HepG2 (cell line): ENCODE measurements at regions not wholly inside any gene's neighbourhood (a gene's known extent, or its start where the extent isn't known, plus 50 kb on each side); places are given as distances from the start of the nearest gene placed in this dataset.
A peak's percentile ranks its signal among the peaks of the same experiment; 100 is the strongest.

Experiments
- AKAP8 ChIP-seq: sonication (generic); formaldehyde crosslinking; IDR thresholded peaks from 2 replicates; pipeline ENCODE4 v1.5.1; 2020; ENCODE audit warnings: mild to moderate bottlenecking, missing genetic modification reagents
- CBX5 ChIP-seq: sonication (generic); formaldehyde crosslinking; IDR thresholded peaks from 2 replicates; pipeline ENCODE4 v1.4.0; 2020; ENCODE audit warnings: missing genetic modification reagents, borderline replicate concordance
- FOXA1 ChIP-seq, 2 experiments: fragments of 450-650 bp in 1 of 2; sonication (generic) in 1 of 2; formaldehyde crosslinking in 1 of 2; IDR thresholded peaks; 2 replicates each; pipeline versions ENCODE4 v1.4.0 to v1.6.1; 2016 to 2020; ENCODE audit warnings: missing genetic modification reagents in 1 of 2
- HMG20B ChIP-seq: conservative IDR thresholded peaks from 2 replicates; pipeline ENCODE4 v1.6.1; 2016; ENCODE audit warnings: missing genetic modification reagents, missing compliant biosample characterization
- HNF4A ChIP-seq: sonication (generic); formaldehyde crosslinking; IDR thresholded peaks from 2 replicates; pipeline ENCODE4 v1.4.0; 2020; ENCODE audit warnings: missing genetic modification reagents
- MIER2 ChIP-seq: IDR thresholded peaks from 2 replicates; pipeline ENCODE4 v1.6.1; 2016; ENCODE audit warnings: missing biosample characterization, missing genetic modification reagents
- RBAK ChIP-seq: sonication (generic); formaldehyde crosslinking; IDR thresholded peaks from 2 replicates; pipeline ENCODE4 v1.5.1; 2020; ENCODE audit warnings: mild to moderate bottlenecking, missing genetic modification reagents
- RELA ChIP-seq: sonication (generic); formaldehyde crosslinking; IDR thresholded peaks from 2 replicates; pipeline ENCODE4 v1.4.0; 2020; ENCODE audit warnings: missing genetic modification reagents
- ZNF101 ChIP-seq: sonication (generic); formaldehyde crosslinking; IDR thresholded peaks from 2 replicates; pipeline ENCODE4 v1.4.0; 2020; ENCODE audit warnings: mild to moderate bottlenecking, low read depth, missing genetic modification reagents, borderline replicate concordance
- ZNF841 ChIP-seq: sonication (generic); formaldehyde crosslinking; IDR thresholded peaks from 2 replicates; pipeline ENCODE4 v1.8.1; 2023; ENCODE audit warnings: missing genetic modification reagents, borderline replicate concordance
- TF ChIP-seq, protein P1 (sequence below): sonication (generic); formaldehyde crosslinking; IDR thresholded peaks from 2 replicates; pipeline ENCODE4 v1.8.0; 2023; ENCODE audit warnings: mild to moderate bottlenecking, missing genetic modification reagents
- TF ChIP-seq, protein P2 (sequence below): sonication (generic); formaldehyde crosslinking; IDR thresholded peaks from 2 replicates; pipeline ENCODE4 v1.4.0; 2020; ENCODE audit warnings: mild to moderate bottlenecking, missing genetic modification reagents
- TF ChIP-seq, protein P3 (sequence below): sonication (generic); formaldehyde crosslinking; IDR thresholded peaks from 2 replicates; pipeline ENCODE4 v1.8.1; 2022; ENCODE audit warnings: low read depth, mild to moderate bottlenecking, missing genetic modification reagents
- TF ChIP-seq, protein P4 (sequence below): sonication (generic); formaldehyde crosslinking; IDR thresholded peaks from 2 replicates; pipeline ENCODE4 v1.8.1; 2023; ENCODE audit warnings: mild to moderate bottlenecking, missing genetic modification reagents, borderline replicate concordance
- TF ChIP-seq, protein P5 (sequence below): IDR thresholded peaks from 2 replicates; pipeline ENCODE4 v1.6.1; 2012; ENCODE audit warnings: inconsistent platforms
- TF ChIP-seq, protein P6 (sequence below): sonication (generic); IDR thresholded peaks from 2 replicates; pipeline ENCODE4 v1.6.1; 2016; ENCODE audit warnings: low read depth, borderline replicate concordance

DNA sequence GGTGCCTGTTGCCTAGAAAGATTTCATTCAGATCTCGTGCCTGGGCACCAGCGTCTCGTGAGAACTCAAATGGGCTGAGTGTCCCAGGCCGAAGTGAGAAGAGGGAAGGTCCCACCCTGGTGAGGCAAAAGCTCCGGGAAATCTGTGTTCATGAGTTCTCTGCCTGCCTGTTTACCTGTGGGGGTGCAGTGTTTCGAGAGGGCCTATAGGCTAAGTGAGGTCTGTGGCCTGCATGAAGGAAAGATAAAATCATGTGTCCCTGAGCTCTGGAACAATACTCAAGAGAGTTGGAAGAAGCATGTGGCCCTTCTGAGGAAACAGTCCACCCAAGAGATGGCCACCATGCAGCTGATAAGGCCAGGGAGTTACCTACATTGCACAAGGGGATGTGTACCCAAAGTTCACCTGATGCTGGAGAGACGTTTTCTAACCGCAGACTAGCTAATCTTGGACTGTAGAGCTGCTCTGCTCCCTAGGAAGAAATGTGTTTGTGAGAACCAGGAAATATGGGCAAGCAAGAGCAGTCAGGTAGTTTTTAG, 63.5 kb upstream of the ST3GAL5 start (continued):
- TF ChIP-seq ZNF101, result no peak
- TF ChIP-seq HMG20B (CRISPR knock-in tag), result no peak
- TF ChIP-seq, protein P1, sequence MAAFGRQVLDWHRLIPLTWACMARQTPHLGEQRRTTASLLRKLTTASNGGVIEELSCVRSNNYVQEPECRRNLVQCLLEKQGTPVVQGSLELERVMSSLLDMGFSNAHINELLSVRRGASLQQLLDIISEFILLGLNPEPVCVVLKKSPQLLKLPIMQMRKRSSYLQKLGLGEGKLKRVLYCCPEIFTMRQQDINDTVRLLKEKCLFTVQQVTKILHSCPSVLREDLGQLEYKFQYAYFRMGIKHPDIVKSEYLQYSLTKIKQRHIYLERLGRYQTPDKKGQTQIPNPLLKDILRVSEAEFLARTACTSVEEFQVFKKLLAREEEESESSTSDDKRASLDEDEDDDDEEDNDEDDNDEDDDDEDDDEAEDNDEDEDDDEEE (CRISPR knock-in tag), result 0 out of 2 replicates have a peak, but pooled peaks have one; percentile 20
- no peak for TF ChIP-seq MIER2 (CRISPR knock-in tag)
- TF ChIP-seq HNF4A (CRISPR knock-in tag), result peak; percentile 73
- TF ChIP-seq CBX5 (CRISPR knock-in tag), result no peak; the same call in 1 of the 2 replicates
- TF ChIP-seq, protein P2, sequence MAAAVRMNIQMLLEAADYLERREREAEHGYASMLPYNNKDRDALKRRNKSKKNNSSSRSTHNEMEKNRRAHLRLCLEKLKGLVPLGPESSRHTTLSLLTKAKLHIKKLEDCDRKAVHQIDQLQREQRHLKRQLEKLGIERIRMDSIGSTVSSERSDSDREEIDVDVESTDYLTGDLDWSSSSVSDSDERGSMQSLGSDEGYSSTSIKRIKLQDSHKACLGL, result no peak
- TF ChIP-seq, protein P3, sequence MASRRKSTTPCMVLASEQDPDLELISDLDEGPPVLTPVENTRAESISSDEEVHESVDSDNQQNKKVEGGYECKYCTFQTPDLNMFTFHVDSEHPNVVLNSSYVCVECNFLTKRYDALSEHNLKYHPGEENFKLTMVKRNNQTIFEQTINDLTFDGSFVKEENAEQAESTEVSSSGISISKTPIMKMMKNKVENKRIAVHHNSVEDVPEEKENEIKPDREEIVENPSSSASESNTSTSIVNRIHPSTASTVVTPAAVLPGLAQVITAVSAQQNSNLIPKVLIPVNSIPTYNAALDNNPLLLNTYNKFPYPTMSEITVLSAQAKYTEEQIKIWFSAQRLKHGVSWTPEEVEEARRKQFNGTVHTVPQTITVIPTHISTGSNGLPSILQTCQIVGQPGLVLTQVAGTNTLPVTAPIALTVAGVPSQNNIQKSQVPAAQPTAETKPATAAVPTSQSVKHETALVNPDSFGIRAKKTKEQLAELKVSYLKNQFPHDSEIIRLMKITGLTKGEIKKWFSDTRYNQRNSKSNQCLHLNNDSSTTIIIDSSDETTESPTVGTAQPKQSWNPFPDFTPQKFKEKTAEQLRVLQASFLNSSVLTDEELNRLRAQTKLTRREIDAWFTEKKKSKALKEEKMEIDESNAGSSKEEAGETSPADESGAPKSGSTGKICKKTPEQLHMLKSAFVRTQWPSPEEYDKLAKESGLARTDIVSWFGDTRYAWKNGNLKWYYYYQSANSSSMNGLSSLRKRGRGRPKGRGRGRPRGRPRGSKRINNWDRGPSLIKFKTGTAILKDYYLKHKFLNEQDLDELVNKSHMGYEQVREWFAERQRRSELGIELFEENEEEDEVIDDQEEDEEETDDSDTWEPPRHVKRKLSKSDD, result 0 out of 2 replicates have a peak, but pooled peaks have one; percentile 44
- TF ChIP-seq, protein P4, sequence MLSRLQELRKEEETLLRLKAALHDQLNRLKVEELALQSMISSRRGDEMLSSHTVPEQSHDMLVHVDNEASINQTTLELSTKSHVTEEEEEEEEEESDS (CRISPR knock-in tag), result no peak
- TF ChIP-seq AKAP8 (CRISPR knock-in tag), result no peak
- no peak for TF ChIP-seq FOXA1 (IDR thresholded peaks at IDR 0.05)
- peak; percentile 32; the same call in 1 of the 2 replicates for TF ChIP-seq FOXA1 (CRISPR knock-in tag; IDR thresholded peaks at IDR 0.05)
- TF ChIP-seq, protein P5, sequence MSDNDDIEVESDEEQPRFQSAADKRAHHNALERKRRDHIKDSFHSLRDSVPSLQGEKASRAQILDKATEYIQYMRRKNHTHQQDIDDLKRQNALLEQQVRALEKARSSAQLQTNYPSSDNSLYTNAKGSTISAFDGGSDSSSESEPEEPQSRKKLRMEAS, result 0 out of 2 replicates have a peak, but pooled peaks have one; percentile 8
- TF ChIP-seq, protein P6, sequence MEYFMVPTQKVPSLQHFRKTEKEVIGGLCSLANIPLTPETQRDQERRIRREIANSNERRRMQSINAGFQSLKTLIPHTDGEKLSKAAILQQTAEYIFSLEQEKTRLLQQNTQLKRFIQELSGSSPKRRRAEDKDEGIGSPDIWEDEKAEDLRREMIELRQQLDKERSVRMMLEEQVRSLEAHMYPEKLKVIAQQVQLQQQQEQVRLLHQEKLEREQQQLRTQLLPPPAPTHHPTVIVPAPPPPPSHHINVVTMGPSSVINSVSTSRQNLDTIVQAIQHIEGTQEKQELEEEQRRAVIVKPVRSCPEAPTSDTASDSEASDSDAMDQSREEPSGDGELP, result peak; percentile 27; the same call in 1 of the 2 replicates
- no peak for TF ChIP-seq RBAK (CRISPR knock-in tag)
- no peak for TF ChIP-seq ZNF841 (CRISPR knock-in tag)
- TF ChIP-seq RELA (CRISPR knock-in tag), result 0 out of 2 replicates have a peak, but pooled peaks have one; percentile 19
